HUDEP-2 (cell line): ENCODE measurements at regions not wholly inside any gene's neighbourhood (a gene's known extent, or its start where the extent isn't known, plus 50 kb on each side); places are given as distances from the start of the nearest gene placed in this dataset.
"Not testable (repeated sequence)": the region's sequence is repeated elsewhere in the genome, so short reads cannot be mapped to it uniquely, and the experiment has no call there.

ENCODE experiments used
- DNase-seq, 76 experiments: peaks; one replicate each; lab custom pipeline; 2025; ENCODE audit not compliant: unreplicated experiment in 76 of 76; lab: John Stamatoyannopoulos, UW

DNA sequence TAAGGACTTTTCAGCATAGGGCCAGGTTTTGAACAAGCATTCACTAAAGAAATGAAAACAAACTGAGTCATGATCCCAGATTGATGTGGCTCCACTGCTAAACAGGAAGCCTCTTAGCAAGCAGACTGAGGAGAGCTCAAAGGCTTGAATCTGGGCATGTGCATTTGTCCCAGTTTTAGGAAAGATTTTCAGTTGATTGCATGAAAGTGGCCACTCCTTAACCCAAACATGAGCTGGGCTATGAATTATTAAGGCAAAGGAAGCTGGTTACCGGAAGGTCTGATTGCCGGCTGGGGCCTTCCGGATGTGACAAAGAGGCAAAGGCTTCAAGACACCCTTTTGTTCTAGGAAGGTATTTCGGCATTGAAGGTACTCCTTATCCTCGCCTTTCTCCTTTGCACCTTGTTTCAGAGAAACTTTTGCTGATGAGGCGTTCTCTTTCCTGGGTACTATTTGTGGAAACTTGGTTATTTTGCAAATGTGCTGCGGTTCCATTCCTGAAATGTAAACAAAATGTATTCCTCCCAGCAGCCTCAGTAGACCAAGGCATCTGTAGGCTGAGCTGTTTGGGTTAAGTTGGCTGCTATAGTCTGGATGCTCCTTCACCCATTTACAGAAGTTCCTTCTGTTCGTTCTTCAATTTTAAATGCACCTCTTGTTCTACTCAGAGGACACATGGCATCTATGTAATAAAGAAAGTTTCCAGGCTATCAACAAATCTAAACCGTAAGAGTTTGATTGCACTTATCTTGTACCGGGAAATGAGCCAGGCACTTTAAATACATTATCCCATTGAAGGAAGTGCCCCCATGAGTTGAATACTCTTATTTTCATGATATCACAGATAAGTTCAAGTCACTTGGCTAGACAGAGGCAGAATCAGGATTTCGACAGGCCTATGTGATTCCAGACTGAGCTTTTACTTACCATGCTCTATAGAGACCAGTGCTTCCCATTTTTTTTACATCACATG lies 115.6 kb upstream of the METAP2 start:
- peak in 3 of 76 experiments; percentile 3 to 10 (median 8) for DNase-seq

DNA sequence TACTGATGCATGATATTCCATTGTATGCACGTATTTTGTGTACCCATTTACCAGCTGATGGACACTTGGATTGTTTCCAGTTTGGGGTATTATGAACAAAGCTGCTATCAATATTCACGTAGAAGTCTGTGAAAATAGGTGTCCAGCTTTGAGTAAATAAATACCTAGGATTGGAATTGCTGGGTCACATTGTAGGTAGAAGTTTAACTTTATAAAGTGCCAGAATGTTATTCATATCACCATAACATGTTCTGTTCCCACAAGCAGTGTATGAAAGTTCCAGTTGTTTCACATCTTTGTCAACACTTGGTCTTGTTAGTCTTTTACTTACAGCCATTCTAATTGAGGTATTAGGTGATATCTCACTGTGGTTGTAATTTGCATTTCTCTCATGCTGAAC lies 108.0 kb upstream of the METAP2 start:
- DNase-seq: no peak

DNA sequence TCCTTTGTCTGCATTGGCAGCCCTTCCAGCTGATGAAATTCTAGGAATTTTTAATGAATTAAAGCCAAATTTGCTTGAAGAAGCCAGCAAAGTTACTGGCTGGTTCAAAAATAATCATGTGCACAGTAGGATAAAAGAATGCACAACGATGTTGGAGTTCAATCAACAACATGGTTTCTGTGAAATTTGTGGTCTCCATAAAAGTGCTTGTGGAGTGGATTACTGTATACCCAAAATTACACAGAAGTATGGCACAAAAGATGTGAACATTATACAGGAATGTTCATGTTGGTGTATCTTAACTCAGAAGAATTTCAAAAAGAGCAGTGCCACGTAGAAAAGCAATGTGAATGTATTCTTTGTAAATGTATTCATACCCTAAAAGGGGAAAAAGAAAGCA lies 105.0 kb upstream of the METAP2 start:
- DNase-seq: no peak

DNA sequence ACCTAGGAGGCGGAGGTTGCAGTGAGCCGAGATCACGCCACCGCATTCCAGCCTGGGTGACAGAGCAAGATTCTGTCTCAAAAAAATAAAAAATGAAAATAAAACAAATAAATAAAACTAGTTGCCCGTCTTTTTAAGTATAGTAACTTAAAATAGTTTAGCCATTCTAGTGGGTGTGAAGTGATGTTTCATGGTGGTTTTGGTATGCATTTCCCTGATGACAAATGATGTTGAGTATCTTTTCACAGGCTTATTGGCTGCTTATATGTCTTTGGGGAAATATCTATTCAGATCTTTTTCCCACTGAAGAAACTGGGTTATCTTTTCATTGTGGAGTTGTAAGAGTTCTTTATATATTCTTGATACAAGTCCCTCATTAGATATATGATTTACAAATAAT lies 102.4 kb upstream of the METAP2 start:
- no peak for DNase-seq

DNA sequence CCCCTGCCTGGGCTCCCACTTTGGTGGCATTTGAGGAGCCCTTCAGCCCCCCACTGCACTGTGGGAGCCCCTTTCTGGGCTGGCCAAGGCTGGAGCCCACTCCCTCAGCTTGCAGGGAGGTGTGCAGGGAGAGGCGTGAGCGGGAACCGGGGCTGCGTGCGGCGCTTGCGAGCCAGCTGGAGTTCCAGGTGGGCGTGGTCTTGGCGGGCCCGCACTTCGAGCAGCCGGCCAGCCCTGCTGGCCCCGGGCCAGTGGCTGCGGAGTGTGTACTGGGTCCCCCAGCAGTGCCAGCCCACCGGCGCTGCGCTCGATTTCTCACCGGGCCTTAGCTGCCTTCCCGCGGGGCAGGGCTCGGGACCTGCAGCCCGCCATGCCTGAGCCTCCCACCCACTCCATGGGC lies 94.5 kb upstream of the METAP2 start:
- DNase-seq: not testable (repeated sequence)

DNA sequence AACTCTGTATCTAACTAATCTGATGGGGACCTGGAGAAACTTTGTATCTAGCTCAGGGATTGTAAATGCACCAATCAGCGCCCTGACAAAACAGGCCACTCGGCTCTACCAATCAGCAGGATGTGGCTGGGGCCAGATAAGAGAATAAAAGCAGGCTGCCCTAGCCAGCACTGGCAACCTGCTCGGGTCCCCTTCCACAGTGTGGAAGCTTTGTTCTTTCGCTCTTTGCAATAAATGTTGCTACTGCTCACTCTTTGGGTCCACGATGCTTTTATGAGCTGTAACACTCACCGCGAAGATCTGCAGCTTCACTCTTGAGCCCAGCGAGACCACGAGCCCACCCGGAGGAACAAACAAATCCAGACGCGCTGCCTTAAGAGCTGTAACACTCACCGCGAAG lies 93.6 kb upstream of the METAP2 start:
- DNase-seq: not testable (repeated sequence)

DNA sequence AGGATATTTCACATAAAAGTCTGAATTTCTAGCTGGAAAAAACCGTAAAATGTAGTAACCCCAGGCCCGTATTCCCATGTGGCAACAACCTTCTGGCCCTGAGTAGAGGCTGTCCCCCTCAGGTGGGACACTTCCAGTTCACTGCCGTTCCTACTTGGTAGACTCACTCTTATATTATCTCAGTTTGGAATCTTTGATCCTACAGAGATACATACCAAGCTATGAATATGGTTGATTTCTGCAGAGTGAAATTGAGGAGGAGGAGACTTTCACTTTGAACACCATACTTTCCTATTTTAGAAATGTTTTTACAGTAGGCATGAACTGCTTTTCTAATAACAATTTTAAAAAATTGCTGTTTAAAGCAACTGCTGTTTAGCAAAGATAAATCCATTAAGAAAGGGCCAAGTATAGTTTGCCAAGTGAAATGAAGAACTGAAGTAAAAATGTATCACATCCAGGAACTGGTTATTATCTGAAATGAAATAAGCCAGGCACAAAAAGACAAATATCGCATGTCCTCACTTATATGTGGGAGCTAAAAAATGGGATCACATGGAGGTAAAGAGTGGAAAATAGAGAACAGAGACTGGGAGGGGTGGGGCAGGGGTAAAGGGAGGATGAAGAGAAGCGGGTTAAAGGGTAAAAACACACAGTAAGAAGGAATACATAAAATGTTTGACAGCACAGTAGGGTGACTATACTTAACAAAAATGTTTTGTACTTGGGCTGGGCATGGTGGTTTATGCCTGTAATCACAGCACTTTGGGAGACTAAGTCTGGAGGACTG lies 92.8 kb upstream of the METAP2 start:
- DNase-seq: no peak

DNA sequence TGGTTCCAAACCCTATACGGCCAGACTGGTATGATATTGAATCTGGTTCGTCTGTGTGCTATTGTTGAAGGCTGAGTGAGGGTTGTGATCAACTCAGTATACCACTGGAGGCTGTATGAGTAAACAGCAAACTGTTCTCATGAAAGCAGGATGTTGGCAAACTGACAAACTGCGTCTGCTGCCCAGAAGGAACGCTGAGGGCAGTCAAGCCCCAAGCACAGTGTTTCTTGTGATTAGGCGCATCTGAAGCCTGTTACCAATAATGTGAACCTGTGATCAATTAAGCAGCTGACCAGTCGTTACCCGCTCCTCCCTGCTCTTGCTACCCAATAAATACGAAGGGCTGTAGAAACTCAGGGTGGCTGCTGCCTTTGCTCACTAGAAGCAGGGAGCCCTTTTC lies 90.0 kb upstream of the METAP2 start:
- DNase-seq: not testable (repeated sequence)

DNA sequence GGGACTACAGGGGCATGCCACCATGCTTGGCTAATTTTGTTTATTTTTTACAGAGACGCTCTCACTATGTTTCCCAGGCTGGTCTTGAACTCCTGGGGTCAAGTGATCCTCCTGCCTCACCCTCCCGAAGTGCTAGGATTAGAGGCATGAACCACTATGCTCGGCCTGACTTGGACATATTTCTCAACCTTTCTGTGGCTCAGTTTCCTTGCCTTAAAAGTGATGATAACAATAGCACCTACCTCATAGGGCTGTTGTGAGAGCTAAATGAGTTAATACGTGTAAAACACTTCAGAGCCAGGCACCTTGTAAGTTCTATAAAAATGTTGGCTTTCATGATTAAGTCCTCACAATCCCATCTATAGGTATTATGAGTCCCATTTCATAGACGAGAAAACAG lies 89.2 kb upstream of the METAP2 start:
- no peak for DNase-seq

DNA sequence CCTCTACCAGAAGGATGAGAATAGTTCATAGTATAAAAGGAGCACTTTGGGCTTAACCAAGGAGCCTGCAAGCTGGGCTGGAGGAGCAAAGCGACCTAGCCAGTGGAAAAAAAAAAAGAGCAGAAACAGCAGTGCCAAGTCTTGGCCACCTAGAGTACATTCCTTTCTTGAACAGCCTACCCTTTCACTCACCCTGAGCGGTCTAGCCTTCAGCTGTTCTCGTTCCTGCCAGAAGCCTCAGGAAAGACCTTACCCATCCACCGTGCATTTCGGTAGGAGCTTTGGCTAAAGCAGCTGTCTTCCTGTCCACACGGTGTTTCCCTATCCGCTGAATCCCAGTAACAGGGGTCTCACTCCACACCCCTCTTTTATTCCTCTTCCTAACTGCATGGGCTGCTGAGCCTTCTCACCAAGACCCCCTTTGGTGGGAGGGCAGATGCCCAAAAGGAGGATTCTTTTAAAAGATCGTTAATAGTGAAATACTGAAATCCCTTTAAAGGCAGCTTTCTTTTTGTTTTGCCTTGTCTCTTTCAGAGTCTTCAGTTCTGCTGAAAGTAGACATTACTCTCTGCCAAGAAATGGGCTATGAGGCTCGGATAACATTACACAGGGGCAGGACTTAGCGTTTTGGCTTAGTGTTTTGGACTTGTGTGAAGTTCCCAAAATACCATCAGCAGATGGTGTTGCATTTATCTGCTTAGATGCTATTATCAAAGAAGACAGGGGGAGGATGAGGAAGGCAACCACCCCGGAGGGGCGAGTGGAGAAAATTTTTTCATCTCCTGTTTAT lies 88.5 kb upstream of the METAP2 start:
- peak in 40 of 76 experiments; percentile 7 to 74 (median 28) for DNase-seq

DNA sequence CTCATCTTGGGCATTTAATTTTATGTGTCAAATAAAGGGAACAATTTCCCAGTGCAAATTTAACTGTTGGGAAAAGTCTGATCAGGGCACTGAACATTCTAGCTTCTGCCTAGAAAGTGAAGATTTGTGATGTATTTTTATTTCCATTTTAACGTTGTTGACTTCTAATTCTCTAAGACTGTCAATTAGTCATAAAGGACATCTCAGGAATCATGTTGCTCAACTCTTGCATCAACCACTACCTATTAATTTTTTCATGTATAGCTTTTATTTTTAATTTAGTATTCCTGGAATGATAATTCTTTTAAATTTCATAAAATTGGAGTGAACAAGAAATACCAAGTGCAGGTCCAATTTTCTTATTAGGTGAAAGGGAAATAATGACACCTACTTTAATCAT lies 87.9 kb upstream of the METAP2 start:
- no peak for DNase-seq

DNA sequence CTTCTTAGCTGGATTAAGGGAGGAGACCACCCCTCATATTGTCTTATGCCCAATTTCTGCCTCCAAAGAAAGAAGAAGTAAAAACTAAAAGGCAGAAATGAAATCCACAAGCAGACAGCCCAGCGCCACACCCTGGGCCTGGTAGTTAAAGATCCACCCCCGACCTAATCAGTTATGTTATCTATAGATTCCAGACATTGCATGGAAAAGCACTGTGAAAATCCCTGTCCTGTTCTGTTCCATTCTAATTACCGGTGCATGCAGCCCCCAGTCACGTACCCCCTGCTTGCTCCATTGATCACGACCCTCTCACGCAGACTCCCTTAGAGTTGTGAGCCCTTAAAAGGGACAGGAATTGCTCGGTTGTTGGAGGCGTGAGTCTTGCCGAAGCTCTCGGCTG lies 85.7 kb upstream of the METAP2 start:
- DNase-seq: peak in 12 of 76 experiments; percentile 7 to 46 (median 24)

DNA sequence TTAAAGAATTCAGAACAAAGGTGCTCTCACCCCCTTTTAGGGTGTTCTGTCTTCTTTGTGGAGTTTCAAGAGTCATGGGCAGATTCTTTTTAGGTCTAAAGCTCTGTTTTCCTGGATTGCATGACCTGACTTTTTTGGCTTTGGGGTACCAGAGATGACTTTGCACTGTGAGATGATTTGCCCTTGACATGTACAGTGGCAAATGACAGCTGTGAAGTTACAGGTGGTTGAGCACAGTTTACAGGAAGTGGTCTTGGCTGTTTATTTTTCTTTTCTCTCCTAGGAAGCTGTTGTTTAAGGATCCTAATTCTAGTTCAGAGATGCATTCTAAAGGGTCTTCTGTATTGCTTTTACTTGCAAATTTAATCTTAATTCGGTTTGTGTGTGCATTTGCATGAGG lies 83.8 kb upstream of the METAP2 start:
- no peak for DNase-seq

DNA sequence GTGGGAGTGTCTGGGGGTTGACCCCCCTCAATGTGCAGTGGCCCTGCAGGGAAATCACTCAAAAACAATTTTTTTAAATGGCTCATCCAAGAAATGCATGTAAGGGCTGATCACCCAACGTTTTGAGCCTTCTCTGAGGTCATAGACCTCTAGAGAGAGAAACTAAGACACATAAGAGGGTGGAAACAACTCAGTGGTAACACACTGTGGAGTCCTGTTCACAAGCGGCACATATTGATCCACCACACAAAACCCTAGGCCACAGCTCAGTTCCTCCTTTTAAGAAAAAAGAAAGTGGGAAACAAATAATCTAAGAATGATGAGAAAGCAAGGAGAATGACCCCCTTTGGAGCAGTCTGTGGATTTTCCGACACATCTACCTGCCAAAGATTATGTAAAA lies 83.0 kb upstream of the METAP2 start:
- no peak for DNase-seq

DNA sequence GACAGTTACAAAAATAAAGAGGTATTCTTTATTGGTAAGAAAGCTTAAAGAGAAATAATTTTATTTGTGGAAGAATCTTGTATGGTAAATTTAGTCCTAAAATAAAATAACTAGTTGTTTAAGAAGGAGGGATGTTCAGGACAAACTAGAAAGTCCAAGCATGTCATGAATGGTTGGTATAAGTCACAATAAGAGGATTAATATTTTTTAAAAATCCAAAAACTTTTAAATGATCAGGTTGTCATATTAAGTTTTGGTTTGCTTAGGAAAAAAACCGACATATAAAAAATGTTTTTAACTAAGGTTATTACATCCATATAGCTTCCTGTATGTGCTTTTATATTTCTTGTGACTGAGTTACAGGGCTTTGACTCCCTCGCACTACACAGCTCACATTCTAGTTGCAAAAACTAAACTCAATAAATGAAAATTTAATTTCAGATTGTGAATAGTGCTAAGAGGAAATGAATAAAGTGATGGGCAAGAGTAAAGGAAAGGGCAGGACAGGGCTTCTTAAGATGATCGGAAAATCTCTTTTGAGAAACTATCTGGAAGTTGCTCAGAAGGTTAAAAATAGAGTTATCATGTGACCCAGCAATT lies 80.7 kb upstream of the METAP2 start:
- DNase-seq: peak in 1 of 76 experiments; percentile 8

DNA sequence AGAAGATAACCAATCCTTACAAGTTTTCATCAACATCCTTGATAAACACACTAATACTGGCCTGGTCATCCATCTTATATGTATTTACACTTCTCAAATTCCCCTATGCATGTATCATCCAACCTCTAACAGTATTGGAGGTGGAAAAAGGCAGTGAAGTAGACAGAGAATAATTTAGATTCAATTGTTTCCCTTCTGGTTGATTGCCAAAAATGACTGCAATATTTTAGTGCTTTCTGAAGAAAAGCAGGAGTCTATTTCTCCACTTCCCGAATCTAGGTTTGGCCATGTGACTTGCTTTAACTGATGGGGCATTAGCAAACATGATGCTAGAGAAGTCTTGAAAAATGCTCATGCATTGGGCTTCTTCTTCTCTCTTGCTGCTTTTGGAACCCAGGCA lies 78.3 kb upstream of the METAP2 start:
- DNase-seq: no peak

DNA sequence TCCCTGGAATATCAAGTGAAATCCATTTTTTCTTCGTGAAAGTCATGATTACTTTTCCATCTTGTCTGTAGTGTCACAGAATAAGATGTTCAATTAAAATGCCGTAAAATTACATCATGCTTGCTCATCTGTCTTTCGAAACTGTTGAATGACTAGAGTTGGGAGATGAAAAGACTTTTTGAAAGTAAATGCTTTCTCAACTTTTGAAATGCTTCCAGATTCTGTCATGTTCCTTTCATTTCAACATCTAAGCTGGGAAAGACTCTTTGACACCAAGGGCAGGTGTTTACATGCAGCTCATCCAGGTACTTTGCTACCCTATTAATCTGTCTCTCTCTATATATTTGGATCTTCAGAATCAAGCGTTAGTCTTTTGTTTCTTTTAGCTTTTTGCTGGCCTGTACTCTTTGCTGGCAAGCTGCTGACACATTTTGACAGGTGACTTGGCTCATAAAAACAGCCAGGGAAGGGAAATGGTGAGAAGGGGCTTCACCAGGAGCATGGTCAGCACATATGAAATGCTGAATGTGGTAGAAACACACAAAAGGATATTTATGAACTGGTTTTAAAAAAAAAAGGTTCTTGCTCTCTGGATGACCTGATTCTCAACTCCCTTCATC lies 77.0 kb upstream of the METAP2 start:
- DNase-seq: no peak

DNA sequence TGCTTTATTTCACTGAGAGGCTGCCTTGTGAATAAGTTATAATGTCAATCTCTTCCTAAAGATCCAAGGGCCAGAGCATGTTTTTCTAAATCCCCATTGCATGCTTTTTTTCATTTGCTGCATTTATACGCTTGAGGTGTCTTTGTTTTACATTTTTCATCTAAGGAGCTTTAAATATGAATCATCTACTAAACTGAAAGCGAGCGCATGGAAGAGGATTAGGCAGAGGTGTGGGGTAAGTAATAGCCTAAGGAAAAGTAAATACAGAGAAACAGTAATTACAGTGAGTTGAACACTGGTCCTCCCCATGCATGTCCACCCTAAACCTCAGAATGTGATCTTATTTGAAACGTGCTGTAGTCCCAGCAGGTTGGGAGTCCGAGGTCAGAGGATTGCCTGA lies 76.4 kb upstream of the METAP2 start:
- DNase-seq: no peak

DNA sequence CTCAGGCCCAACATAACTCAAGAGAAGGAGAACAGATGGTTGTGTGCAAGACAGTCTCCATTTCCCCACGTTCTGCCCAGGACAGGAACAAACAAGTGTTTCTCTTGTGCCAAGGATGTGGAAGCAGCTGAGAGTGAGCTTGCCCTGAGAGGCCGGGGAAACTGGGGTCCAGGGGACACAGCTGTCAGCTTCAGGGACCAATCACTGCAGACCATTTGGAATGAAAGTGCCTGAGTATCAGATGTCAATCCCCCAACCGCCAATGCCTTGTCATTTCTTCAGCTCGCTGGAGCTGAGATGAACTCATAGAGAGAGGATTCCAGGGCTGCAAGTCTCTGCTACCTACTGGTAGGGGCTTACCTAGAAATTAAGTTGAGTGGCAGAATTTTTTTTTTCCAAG lies 71.9 kb upstream of the METAP2 start:
- no peak for DNase-seq

DNA sequence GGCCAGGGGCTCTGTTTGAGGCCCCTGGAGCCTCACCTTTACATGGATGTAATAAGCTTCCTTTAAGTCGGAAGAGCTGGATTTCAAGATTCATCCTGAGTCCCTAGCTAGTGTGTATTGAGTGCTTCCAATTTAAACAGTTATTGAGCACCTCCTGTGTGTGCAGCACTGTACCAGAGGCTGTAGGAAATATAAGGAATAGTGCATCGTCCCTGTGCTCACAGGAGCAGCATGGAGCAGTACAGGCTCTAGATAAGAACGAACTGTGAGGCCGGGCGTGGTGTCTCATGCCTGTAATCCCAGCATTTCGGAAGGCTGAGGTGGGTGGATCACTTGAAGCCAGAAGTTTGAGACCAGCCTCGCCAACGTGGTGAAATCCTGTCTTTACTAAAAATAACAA lies 65.8 kb upstream of the METAP2 start:
- peak in 1 of 76 experiments; percentile 4 for DNase-seq
